ENCODE measurements at regions not wholly inside any gene's neighbourhood (a gene's known extent, or its start where the extent isn't known, plus 50 kb on each side); places are given as distances from the start of the nearest gene placed in this dataset.

- no peak for TF ChIP-seq CTCF (IDR thresholded peaks at IDR 0.05 in 8 of 11, conservative IDR thresholded peaks at IDR 0.05 in 3 of 11)
- TF ChIP-seq POLR2A (IDR thresholded peaks at IDR 0.05), result no peak
- TF ChIP-seq POLR2AphosphoS5 (IDR thresholded peaks at IDR 0.05), result no peak
These were observed 603.4 kb downstream of the PTPRU start for GRCh38 chr1:29839726-29840125.

All from spleen (tissue), 7 donors.